ENCODE measurements at regions not wholly inside any gene's neighbourhood (a gene's known extent, or its start where the extent isn't known, plus 50 kb on each side); places are given as distances from the start of the nearest gene placed in this dataset.

- Histone ChIP-seq H2AK9ac (replicated peaks; ENCODE audit: low read depth, low read length, poor library complexity) (no peak overlapping the region), H2AK5ac (ENCODE audit: low read depth, low read length) (no peak overlapping the region), H2BK20ac (ENCODE audit: low read depth, low read length) (no peak overlapping the region), H3K9me1 (ENCODE audit: insufficient read depth, low read length) (no peaks in the 10 kb centered on the region), H2AFZ (replicated peaks; ENCODE audit: low read length, poor library complexity) (no peak overlapping the region), H3K4me1 (ENCODE audit: control insufficient read depth, insufficient read depth, low read length) (no peaks in the 10 kb centered on the region), H3K4me2 (ENCODE audit: low read depth, low read length) (no peak overlapping the region), H3K27me3 (ENCODE audit: control insufficient read depth, insufficient read depth, low read length) (no peaks in the 10 kb centered on the region; the same call in 1 of the 2 replicates), H4K8ac (ENCODE audit: low read depth in 2 of 2, low read length in 2 of 2) (no peak overlapping the region), H3K23ac (ENCODE audit: low read depth, low read length) (no peak overlapping the region), H2BK5ac (ENCODE audit: low read depth, low read length, poor library complexity, severe bottlenecking) (no peak overlapping the region), H3K56ac (ENCODE audit: extremely low read depth, insufficient read depth, low read length) (no peak overlapping the region), H4K5ac (ENCODE audit: low read depth, low read length) (no peak overlapping the region), H3K79me1 (ENCODE audit: low read depth in 1 of 2, low read length in 2 of 2) (no peaks in the 10 kb centered on the region), H3K4ac (ENCODE audit: low read depth, low read length) (no peak overlapping the region), H2BK120ac (ENCODE audit: low read depth, low read length) (no peak overlapping the region), H4K20me1 (ENCODE audit: insufficient read depth, low read length) (no peaks in the 10 kb centered on the region), H2BK15ac (ENCODE audit: low read depth, low read length) (no peak overlapping the region), H3K36me3 (ENCODE audit: control insufficient read depth, insufficient read depth, low read length) (no peaks in the 10 kb centered on the region), H4K91ac (ENCODE audit: insufficient read depth, low read depth, low read length) (no peak overlapping the region), H3K9me3 (ENCODE audit: control insufficient read depth, insufficient read depth, low read length) (peaks cover 5% of the 10 kb centered on the region; the same call in 1 of the 2 replicates), H3K18ac (ENCODE audit: low read depth, low read length) (no peak overlapping the region), H3K9ac (ENCODE audit: low read depth, low read length) (no peak overlapping the region), H3K14ac (replicated peaks; ENCODE audit: low read depth, low read length) (no peak overlapping the region), H3K4me3 (ENCODE audit: insufficient read depth, low read depth, low read length) (no peak overlapping the region), H3K27ac (ENCODE audit: insufficient read depth, low read length) (no peak overlapping the region)
- BruUV-seq (replicated peaks) = no TSS peak
- ATAC-seq (ENCODE audit: low read depth) = no peak
- no peak for TF ChIP-seq RAD21 (IDR thresholded peaks at IDR 0.05; ENCODE audit: low read length)
- TF ChIP-seq CEBPB (IDR thresholded peaks at IDR 0.05; ENCODE audit: low read depth, low read length) = no peak
- TF ChIP-seq MAZ (IDR thresholded peaks at IDR 0.05; ENCODE audit: borderline replicate concordance, low read depth, low read length) = no peak
- no peak for TF ChIP-seq POLR2A (IDR thresholded peaks at IDR 0.05; ENCODE audit: low read depth, low read length)
- TF ChIP-seq CTCF (conservative IDR thresholded peaks at IDR 0.05; ENCODE audit: low read depth, low read length) = no peak
- TF ChIP-seq FOS (IDR thresholded peaks at IDR 0.05; ENCODE audit: low read depth, low read length) = no peak
- TF ChIP-seq MXI1 (IDR thresholded peaks at IDR 0.05; ENCODE audit: borderline replicate concordance, low read depth, low read length) = no peak
- no peak for TF ChIP-seq CHD1 (IDR thresholded peaks at IDR 0.05; ENCODE audit: low read depth, low read length)
- no peak for TF ChIP-seq NFE2L2 (IDR thresholded peaks at IDR 0.05; ENCODE audit: low read depth, low read length)
- no peak for TF ChIP-seq USF2 (IDR thresholded peaks at IDR 0.05; ENCODE audit: low read depth, low read length)
- 30% methylated on average over 4 of the region's 10 CpGs; no CpG with 5 or more reads in 1 of the 2 experiments for WGBS, 2 experiments (ENCODE audit: extremely low coverage in 2 of 2, insufficient read length in 1 of 2)
- ChIA-PET POLR2A (ENCODE audit: unreplicated experiment) (no interaction called here), CTCF (no interaction called here)
- DNase-seq = no peak
- dilution Hi-C loops (cut with HindIII; ENCODE audit: low sequenced_read_pairs, unreplicated experiment) = no loop called here
- in situ Hi-C loops (cut with MboI; ENCODE audit: low sequenced_read_pairs) = no loop called here
- intact Hi-C loops (cut with micrococcal nuclease) = no loop called here
Observed at GRCh38 chr5:6823996-6824395, 110.8 kb downstream of the TENT4A start.

Data from IMR-90 (cell line).